ENCODE measurements at regions not wholly inside any gene's neighbourhood (a gene's known extent, or its start where the extent isn't known, plus 50 kb on each side); places are given as distances from the start of the nearest gene placed in this dataset.
"Not testable (repeated sequence)": the region's sequence is repeated elsewhere in the genome, so short reads cannot be mapped to it uniquely, and the experiment has no call there.

DNA sequence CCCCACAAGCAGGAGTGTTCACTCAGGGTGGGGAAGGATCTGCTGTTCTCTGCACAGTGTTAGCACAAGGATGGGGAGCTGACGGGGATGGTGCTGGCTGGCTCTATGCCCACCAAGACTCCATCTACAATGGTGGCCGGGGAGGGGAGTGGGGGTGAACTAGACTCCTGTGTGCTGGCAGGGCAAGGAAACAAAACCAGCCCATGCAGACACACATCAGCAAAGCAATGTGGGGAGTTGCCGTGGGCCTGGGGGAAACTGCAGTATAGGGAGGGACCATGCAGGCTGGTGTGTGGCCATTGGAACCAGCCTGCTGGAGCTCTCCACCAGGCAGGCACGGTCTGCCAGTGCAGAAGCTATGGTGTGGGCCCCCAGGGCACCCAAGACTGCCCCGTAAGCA is 195.1 kb downstream of the PWWP3B start:
- DNase-seq (ENCODE audit: low read depth), result no peak

DNA sequence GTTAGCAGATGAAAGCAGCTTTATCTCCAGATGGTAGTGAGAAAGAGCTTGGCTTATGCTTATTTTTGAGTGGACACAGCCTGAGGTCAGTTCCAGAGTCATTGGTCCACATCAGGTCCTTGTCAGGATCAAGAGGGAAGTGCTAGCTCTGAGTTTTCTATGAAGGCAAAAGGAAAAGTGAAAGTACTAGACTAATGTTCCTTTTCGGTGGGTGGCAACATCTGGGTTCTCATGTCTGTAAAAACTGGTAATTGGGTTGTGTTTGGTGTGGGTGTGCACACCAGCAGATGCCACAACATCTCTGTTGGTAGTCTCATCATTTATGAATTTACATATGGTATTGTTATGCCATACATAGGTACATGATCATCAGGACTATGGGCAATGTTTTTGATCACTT is 210.5 kb downstream of the PWWP3B start:
- no peak for DNase-seq (ENCODE audit: low read depth)

DNA sequence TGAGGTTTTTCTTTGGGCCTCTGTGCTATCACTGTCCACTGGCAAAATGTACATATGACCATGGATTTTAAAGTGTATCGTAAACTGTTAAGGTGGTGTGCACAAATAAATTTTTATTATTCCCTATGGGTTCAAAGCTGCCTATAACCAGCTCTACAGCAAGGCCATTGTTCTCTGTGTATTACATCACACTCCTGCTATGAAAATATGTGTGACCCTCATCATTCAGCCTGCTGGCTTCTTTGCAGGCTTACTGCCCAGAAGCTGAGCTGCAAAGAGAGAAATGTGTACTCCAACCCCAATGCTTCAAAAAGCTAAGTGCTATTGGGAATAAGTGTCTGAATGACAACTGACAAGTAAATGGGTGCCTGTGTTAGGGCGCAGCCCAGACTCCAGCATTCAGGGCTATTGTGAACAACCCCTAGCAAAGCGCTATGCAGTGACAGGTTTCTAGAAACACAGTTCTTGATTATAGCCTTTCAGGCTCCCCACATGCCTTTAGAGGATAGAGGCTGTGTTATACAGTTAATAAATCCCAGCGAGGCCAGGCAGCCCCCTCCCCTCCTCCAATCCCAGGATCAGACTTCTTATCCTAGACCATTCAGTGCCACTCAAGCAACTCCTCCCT is 220.4 kb upstream of the RADX start:
- DNase-seq (ENCODE audit: low read depth), result no peak

DNA sequence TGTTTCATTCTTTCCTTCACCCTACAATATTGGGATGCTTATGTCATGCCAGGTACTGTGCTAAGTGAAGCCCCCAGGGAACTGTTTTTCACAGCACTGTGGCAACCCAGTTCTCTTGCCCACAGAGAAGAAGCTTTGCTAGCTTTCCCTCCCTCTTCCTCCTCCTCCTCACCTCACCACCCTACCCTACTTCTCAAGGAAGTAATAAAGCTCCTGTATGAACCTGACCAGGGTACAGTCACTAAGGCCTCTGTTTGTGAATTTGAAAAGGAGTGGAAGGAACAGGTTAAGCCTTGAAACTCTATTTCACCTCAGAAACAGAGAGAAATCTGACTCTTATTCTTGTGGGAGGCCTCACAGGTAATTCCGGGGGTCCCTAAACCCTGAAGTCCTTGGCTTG is 219.4 kb upstream of the RADX start:
- no peak for DNase-seq (ENCODE audit: low read depth)

DNA sequence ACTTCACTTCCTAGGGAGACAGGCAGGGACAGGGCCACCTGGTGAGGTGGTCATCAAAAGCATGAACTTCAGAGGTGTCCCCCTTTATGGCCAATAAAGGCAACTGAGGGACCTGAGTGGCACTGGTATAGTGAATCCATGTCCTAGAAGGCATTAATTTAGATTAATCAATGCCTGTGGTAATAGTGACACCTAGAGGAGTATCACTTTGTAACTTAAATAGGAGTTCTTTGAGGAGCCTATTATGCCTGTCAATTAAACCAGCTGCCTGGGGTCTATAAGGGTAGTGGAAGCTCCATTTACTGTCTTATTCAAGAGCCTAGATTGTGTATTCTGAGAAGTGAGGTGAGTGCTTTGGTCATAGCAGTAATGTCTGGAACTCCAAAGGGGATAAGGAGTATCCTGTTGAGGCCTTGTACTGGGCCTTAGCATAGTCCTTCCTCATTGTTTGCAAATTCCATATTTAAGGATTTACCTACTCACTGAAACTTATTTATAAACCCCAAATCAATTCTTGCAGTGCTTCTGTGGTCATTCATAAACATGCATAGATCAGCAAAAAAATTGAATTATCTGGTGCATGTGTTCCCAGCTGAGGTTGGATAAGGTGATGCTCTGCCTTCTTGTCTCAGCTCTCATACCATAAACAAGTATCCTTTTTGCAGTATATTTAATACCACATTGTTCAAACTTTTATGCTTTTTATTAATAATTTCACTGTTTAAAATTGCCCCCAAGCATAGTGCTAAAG is 213.8 kb upstream of the RADX start:
- DNase-seq (ENCODE audit: low read depth), result no peak

DNA sequence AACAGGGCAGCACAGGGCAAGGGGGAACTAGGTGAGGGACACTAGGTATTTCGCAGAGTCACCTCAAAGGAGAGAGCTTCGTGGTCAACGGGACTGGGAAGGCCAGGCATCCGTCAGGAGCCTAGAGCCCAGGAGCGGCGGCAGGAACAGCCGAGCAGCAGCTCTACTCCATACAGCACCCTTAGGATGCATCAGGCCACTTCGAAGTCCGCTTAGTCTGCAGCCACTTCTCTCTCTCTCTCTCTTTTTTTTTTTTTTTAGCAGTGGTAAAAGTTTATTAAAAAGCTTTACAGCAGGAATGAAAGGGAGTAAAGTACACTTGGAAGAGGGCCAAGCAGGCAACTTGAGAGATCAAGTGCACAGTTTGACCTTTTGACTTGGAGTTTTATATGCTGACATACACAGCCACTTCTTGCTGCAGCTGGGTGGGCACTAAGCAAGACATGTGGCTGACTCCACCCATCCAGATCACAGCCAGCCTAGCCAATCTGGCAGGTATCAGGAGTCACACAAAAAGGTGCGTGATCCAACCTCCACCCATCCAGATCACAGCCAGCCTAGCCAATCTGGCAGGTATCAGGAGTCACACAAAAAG is 209.7 kb upstream of the RADX start:
- DNase-seq (ENCODE audit: low read depth), result no peak

DNA sequence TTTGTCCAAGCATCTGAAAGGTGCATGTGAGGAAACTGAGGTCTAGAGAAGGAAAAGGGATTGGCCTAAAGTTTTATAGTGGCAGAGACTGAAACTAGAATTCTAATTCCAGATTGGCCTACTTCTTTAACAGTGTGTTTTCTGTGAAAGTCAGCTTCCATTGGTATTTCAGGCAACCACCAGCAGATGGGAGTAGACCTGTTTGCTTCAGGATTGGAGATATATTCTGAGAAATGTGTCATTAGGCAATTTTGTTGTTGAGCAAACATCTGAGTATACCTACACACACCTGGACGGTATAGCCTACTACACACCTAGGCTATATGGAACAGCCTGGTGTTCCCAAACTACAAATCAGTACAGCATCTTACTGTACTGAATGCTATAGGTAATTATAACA is 207.3 kb upstream of the RADX start:
- no peak for DNase-seq (ENCODE audit: low read depth)

DNA sequence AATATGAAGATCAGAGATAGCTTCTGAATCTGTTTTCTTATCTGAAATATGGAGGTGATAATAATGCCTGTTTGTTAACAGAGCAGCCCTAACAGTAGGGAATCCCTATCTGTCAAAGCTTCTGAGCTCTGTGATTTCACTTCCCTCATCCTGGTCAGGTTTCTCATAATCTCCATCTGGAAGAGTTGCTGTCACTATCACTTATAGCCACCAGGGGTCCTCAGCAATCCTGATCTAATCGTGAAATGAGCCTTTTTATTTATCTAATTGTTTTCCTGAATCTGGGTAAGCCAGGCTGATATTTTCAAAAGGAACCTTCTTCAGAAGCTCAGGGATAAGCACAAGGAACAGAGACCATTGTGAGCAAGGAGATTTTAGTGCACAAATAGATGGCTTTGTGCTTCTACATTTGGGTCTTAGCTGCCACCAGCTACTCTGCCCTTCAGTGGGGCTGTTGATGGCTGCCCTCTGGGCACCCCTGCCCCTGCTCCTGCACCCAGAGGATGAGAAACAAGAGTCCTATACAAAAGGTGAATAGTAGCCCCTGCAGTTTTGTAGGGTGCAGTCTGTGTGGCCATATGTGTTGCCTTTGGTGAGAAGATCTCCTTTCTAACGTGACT is 196.4 kb upstream of the RADX start:
- DNase-seq (ENCODE audit: low read depth), result peak; percentile 16

DNA sequence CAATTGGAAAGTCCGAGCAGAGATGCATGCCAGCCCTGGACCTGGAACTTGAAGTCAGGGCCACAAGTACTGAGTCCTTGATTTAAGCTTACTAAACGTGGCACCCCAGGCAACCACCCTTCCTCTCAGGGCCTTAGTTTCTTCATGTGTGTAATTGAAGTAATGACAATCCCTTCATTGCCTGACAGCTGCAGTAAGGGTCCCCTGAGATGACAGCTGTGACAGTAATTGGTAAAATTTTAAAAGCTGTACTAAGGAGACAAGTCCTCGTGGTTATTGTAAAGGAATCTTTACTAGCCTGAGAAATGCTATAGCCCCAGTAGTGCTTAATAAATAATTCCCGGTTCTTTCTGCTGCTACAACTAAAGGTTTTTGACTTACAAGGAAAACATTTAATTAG is 175.1 kb upstream of the RADX start:
- no peak for DNase-seq (ENCODE audit: low read depth)

DNA sequence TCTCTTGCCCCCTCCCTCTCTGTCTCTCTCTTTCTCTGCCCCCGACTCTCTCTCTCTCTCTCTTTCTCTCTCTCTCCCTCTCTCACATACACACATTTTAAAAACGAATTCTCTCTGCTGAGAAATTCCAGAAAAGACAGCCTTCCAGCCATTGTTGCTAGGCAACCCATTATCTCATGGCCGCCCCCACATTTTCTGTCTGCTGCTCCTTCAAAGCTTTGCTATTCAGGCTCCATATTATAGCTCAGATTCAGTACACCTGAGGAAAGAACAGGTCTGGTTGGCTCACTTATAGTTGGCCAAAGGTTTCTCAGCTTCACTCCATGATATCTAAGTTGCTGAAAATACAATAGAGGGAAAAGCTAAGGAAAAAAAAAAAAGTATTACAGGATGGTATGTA is 174.4 kb upstream of the RADX start:
- no peak for DNase-seq (ENCODE audit: low read depth)

DNA sequence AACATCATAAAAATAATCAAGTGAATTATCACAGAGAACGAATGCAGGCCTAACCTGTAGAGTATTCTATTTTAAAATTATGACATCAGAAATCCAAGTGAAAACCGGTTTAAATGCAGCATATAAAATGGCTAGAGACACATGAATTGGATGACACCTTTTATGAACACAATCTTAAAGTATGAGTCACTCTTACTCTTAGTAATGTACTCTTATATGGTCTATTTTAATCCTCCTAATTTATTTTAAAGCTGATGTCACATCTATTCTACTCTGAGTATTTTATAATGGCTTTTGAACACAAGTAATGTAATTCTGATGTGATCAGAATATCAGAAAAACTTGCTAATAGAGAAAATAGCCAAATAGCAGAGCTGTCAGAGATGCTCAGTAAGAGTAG is 161.4 kb upstream of the RADX start:
- DNase-seq (ENCODE audit: low read depth), result no peak

DNA sequence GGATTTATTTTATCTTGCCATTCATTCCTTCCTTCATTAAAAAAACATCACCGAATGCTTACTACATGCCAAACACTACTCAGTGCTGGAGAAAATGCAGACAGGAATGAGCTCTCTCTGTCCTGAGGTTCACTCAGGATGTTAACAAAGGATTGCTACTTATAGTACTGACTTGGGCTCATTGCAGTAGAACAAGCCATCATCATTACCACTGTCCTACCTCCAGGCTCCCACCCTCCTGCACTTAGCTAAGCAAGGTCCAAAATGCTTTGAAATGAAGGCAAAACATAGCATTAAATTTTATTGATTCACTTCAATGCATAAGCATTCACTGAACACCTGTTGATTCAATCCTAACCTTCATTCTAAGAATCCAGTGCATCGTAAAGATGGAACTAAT is 159.8 kb upstream of the RADX start:
- DNase-seq (ENCODE audit: low read depth), result no peak

DNA sequence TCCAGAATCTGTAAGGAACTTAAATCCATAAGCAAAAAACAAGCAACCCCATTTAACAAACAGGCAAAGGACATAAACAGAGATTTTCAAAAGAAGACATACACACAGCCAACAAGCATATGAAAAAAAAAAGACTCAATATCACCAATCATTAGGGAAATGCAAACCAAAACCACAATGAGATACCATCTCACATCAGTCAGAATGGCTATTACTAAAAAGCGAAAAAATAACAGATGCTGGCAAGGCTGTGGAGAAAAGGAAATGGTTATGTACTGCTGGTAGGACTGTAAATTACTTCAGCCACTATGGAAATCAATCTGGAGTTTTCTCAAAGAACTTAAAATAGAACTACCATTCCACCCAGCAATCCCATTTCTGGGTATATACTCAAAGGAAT is 156.8 kb upstream of the RADX start:
- DNase-seq (ENCODE audit: low read depth), result no peak

DNA sequence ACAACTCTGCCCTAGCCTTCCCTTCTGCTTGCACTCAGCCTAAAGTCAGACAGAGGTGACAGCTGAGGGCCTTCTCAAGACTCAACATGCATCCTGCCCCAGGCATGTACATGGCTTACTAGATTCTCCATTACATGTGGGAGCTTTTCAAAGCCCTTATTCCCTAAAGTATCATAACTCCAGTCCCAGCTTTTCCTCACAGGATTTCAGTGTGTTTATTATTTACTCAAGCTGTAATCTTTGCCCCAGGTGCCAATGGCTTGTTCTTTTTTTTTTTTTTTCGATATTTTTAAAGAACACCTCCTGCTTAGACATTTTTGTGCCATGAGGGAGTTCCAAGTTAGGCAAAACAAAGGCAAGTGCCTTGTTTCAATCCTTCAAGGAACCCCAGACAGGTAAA is 154.0 kb upstream of the RADX start:
- no peak for DNase-seq (ENCODE audit: low read depth)

DNA sequence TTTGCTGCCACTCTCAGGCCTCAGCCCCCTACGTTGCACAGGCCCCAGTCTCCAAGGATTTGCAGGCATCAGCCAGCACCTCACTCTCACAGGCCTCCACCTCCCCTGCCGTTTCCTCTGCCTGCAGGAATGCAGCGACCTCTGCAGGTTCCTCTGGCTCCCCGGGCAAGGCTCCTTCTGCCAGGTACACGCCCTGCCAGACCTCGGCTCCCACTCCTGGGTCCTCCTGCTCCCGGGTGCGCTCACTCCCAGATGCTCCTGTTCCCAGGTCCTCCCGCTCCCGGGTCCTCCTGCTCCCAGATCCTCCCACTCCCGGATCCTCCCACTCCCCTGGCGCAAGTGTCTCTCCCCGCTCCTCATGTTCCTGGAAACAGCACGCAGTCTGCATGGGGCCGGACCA is 144.4 kb upstream of the RADX start:
- no peak for DNase-seq (ENCODE audit: low read depth)

DNA sequence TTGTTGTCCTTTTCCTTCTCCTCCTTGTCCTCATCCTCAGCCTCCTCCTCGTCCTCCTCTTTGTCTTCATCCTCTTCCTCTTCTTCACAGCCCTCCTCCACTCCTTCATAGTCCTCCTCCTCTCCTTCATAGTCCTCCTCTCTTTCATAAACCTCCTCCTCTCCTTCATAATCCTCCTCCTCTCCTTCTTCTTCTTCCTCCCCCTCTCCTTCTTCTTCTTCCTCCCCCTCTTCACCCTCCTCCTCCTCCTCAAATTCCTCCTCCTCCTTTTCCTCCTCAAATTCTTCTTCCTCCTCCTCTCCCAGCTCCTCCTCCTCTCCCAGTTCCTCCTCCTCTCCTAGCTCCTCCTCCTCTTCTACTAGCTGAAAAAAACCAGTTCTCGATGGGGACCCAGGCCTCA is 143.8 kb upstream of the RADX start:
- no peak for DNase-seq (ENCODE audit: low read depth)

DNA sequence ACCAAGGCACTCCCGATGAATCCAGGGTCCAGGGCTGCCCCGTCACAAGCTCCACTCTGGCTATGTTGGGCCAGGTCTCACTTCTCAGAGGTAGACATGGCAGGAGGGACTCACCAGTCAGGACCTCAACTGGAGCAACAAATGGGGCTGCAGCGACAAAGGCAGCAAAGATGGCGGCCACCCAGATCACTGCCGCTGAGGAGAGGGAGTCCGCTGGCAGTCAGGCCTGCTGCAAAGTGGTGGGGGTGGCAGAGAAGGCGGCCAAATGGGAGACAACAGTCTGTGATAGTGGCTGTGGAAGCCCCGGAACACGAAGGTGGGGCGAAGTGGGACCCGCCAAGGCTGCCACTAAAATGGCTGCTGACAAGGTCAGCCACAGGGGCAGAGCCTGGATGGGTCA is 143.3 kb upstream of the RADX start:
- DNase-seq (ENCODE audit: low read depth), result no peak

DNA sequence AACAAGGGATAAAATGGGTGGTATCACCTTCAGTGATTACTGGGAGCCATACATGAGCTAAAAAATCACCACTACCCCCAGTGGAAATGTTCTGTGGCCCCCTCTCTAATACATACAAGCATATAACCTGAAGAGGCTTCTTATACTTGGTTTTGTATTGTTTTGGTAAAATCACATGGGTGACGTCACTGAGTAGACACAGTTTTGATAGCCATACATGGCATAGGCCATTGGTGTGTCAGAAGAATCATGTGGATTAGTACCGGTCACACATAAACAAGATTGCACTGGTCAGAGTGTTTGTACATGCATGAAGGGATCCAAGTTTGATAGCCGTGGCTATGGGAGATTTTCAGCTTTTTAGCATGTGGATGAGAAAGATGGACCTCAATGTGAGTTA is 131.9 kb upstream of the RADX start:
- DNase-seq (ENCODE audit: low read depth), result no peak

DNA sequence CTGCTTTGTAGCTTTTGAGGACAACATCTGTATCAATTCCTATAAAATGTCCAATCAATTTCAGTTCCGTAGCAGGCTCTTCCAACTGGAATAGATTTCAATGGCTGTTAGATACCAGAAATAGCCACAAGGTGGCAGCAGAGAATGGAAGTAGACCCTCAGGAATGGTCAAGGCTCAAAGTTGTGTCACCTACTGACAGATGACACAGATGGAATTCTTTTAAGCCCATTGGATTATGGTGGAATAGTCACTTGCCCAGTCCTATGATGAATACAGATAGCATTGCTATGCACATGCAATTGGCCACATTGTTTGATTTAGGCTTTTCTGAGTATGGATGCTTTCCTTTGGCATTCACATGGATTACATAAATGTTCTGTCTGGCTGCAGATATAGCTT is 130.4 kb upstream of the RADX start:
- DNase-seq (ENCODE audit: low read depth), result peak; percentile 10

DNA sequence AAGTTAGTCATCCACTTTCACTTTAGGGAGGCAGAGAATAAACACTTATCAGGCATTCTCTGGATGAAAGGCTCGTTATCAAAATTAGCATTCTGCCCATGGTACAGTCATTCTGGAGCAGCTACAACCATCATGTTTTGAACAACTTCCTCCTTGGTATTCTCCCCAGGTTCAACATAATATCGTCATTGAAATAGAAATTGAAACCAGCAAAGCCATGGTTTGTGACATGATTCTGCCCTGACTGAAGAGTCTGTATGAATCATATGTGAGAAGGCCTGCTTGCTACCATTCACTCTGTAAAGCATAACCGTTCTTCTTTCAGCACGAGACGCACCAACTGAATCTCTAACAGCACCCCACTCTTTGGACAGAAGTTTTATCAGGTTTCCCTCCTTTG is 127.5 kb upstream of the RADX start:
- no peak for DNase-seq (ENCODE audit: low read depth)

DNA sequence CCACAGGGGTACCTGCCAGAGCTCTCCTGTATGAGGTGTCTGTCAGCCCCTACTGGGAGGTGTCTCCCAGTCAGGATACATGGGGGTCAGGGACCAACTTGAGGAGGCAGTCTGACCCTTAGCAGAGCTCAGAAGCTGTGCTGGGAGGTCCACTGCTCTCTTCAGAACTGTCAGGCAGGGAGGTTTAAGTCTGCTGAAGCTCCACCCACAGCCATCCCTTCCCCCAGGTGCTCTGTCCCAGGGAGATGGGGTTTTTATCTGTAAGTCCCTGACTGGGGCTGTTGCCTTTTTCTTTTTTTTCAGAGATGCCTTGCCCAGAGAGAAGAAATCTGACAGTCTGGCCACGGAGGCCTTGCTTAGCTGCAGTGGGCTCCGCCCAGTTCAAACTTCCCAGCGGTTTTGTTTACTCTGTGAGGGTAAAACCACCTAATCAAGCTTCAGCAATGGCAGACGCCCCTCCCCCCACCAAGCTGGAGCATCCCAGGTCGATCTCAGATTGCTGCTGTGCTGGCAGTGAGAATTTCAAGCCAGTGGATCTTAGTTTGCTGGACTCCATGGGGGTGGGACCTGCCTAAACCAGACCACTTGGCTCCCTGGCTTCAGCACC is 118.5 kb upstream of the RADX start:
- not testable (repeated sequence) for DNase-seq (ENCODE audit: low read depth)

DNA sequence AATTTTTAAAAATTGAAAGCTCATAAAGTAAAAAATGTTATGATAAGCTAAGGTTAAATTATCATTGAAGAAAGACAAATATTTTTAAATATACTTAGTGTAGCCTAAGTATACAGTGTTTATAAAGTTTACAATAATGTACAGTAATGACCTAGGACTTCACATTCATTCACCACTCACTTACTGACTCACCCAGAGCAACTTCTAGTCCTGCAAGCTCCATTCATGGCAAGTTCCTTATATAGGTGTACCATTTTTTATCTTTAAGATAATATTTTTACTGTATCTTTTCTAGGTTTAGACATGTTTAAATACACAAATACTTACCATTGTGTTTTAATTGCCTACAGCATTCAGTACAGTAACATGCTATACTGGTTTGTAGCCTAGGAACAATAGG is 112.3 kb upstream of the RADX start:
- no peak for DNase-seq (ENCODE audit: low read depth)
